ENCODE measurements at regions not wholly inside any gene's neighbourhood (a gene's known extent, or its start where the extent isn't known, plus 50 kb on each side); places are given as distances from the start of the nearest gene placed in this dataset.
"Not testable (repeated sequence)": the region's sequence is repeated elsewhere in the genome, so short reads cannot be mapped to it uniquely, and the experiment has no call there.

DNA sequence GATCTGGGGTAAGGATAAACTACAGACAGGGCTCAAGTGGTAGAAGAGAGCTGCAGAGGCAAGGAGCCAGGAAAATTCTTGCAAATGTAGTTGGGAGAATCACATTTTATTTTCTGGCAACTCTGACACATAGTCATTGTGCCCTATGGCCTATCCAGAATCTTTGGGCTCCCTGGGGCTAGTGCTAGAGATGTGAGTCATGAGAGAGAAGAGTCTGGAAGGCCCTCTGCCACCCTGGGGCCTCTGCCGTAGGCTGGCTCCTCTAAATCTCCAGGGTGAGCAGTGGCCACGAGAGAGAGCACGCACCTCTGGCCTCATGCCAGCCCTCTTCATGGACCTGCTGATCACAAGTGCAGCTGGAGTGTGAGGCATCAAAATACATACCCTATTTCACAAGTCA lies 74.3 kb upstream of the SSBP2 start (continued):
- TF ChIP-seq, protein P1, sequence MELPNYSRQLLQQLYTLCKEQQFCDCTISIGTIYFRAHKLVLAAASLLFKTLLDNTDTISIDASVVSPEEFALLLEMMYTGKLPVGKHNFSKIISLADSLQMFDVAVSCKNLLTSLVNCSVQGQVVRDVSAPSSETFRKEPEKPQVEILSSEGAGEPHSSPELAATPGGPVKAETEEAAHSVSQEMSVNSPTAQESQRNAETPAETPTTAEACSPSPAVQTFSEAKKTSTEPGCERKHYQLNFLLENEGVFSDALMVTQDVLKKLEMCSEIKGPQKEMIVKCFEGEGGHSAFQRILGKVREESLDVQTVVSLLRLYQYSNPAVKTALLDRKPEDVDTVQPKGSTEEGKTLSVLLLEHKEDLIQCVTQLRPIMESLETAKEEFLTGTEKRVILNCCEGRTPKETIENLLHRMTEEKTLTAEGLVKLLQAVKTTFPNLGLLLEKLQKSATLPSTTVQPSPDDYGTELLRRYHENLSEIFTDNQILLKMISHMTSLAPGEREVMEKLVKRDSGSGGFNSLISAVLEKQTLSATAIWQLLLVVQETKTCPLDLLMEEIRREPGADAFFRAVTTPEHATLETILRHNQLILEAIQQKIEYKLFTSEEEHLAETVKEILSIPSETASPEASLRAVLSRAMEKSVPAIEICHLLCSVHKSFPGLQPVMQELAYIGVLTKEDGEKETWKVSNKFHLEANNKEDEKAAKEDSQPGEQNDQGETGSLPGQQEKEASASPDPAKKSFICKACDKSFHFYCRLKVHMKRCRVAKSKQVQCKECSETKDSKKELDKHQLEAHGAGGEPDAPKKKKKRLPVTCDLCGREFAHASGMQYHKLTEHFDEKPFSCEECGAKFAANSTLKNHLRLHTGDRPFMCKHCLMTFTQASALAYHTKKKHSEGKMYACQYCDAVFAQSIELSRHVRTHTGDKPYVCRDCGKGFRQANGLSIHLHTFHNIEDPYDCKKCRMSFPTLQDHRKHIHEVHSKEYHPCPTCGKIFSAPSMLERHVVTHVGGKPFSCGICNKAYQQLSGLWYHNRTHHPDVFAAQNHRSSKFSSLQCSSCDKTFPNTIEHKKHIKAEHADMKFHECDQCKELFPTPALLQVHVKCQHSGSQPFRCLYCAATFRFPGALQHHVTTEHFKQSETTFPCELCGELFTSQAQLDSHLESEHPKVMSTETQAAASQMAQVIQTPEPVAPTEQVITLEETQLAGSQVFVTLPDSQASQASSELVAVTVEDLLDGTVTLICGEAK (IDR thresholded peaks at IDR 0.05; ENCODE audit: borderline replicate concordance) = no peak
- TF ChIP-seq, protein P2, sequence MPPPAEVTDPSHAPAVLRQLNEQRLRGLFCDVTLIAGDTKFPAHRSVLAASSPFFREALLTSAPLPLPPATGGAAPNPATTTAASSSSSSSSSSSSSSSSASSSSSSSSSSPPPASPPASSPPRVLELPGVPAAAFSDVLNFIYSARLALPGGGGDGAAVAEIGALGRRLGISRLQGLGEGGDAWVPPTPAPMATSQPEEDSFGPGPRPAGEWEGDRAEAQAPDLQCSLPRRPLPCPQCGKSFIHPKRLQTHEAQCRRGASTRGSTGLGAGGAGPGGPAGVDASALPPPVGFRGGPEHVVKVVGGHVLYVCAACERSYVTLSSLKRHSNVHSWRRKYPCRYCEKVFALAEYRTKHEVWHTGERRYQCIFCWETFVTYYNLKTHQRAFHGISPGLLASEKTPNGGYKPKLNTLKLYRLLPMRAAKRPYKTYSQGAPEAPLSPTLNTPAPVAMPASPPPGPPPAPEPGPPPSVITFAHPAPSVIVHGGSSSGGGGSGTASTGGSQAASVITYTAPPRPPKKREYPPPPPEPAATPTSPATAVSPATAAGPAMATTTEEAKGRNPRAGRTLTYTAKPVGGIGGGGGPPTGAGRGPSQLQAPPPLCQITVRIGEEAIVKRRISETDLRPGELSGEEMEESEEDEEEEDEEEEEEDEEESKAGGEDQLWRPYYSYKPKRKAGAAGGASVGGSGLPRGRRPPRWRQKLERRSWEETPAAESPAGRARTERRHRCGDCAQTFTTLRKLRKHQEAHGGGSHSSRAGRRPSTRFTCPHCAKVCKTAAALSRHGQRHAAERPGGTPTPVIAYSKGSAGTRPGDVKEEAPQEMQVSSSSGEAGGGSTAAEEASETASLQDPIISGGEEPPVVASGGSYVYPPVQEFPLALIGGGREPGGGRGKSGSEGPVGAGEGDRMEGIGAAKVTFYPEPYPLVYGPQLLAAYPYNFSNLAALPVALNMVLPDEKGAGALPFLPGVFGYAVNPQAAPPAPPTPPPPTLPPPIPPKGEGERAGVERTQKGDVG (CRISPR knock-in tag; IDR thresholded peaks at IDR 0.05) = no peak
- TF ChIP-seq HDAC6 (IDR thresholded peaks at IDR 0.05; ENCODE audit: unreplicated experiment) (no peak), EZH2 (IDR thresholded peaks at IDR 0.05; ENCODE audit: borderline replicate concordance, control insufficient read depth, low read depth, low read length) (no peak), ESRRA (IDR thresholded peaks at IDR 0.05; ENCODE audit: low read length) (no peak), IRF4 (IDR thresholded peaks at IDR 0.05; ENCODE audit: low read depth, low read length) (no peak)
- TF ChIP-seq, protein P3, sequence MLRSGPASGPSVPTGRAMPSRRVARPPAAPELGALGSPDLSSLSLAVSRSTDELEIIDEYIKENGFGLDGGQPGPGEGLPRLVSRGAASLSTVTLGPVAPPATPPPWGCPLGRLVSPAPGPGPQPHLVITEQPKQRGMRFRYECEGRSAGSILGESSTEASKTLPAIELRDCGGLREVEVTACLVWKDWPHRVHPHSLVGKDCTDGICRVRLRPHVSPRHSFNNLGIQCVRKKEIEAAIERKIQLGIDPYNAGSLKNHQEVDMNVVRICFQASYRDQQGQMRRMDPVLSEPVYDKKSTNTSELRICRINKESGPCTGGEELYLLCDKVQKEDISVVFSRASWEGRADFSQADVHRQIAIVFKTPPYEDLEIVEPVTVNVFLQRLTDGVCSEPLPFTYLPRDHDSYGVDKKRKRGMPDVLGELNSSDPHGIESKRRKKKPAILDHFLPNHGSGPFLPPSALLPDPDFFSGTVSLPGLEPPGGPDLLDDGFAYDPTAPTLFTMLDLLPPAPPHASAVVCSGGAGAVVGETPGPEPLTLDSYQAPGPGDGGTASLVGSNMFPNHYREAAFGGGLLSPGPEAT (IDR thresholded peaks at IDR 0.05; ENCODE audit: low read depth) = no peak

DNA sequence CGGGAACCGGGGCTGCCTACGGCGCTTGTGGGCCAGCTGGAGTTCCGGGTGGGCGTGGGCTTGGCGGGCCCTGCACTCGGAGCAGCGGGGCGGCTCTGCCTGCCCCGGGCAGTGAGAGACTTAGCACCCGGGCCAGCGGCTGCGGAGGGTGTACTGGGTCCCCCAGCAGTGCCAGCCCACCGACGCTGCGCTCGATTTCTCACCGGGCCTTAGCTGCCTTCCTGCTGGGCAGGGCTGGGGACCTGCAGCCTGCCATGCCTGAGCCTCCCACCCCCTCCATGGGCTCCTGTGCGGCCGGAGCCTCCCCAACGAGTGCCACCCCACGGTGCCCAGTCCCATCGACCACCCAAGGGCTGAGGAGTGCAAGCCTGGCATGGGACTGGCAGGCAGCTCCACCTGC lies 72.8 kb upstream of the SSBP2 start:
- H3K79me2 ChIP-seq (ENCODE audit: control insufficient read depth, insufficient read depth, low read length); POLR2A ChIA-PET; intact Hi-C loops (cut with micrococcal nuclease; ENCODE audit: unreplicated experiment); ATAC-seq; H3K36me3 ChIP-seq (ENCODE audit: control insufficient read depth in 2 of 2, insufficient read depth in 2 of 2, low read length in 1 of 2); H3K4me1 ChIP-seq (ENCODE audit: control insufficient read depth, insufficient read depth, low read length); H4K20me1 ChIP-seq (ENCODE audit: control insufficient read depth, insufficient read depth); SMC1A ChIA-PET (ENCODE audit: uncharacterized antibody, unreplicated experiment); H3K4me3 ChIP-seq; H3K9me3 ChIP-seq (replicated peaks; ENCODE audit: control insufficient read depth, insufficient read depth, low read length); H3K9ac ChIP-seq (ENCODE audit: control insufficient read depth, insufficient read depth, low read length); DNase-seq (ENCODE audit: low read depth, low spot score); H2AFZ ChIP-seq (ENCODE audit: control insufficient read depth, low read depth, low read length); H3K27ac ChIP-seq (ENCODE audit: control insufficient read depth, insufficient read depth); FAIRE-seq; in situ Hi-C loops (cut with MboI); H3K27me3 ChIP-seq (replicated peaks in 1 of 2; ENCODE audit: control insufficient read depth in 2 of 2, insufficient read depth in 2 of 2, low read length in 1 of 2); H3K4me2 ChIP-seq (ENCODE audit: control insufficient read depth, insufficient read depth); RAD21 ChIA-PET (ENCODE audit: unreplicated experiment); BruUV-seq (replicated peaks): not testable (repeated sequence)
- 83% methylated on average over 22 of the region's 24 CpGs for WGBS (ENCODE audit: insufficient coverage, insufficient replicate concordance, low lambda C conversion rate, missing lambda C conversion rate)
- CTCF ChIA-PET = interaction anchor here (1.2 kb wide), 1 partner anchor 11 kb away, joined by 3 read pairs; no protein-coding TSS in a partner anchor

Data from GM12878 (cell line).